ENCODE measurements at regions not wholly inside any gene's neighbourhood (a gene's known extent, or its start where the extent isn't known, plus 50 kb on each side); places are given as distances from the start of the nearest gene placed in this dataset.

- H2AFZ ChIP-seq (ENCODE audit: low read length): no peak overlapping the region
- H3K79me2 ChIP-seq (ENCODE audit: insufficient read depth, low read depth, low read length): no peaks in the 10 kb centered on the region
- no peak for DNase-seq (ENCODE audit: low spot score)
- H3K36me3 ChIP-seq (ENCODE audit: insufficient read depth, low read length): no peaks in the 10 kb centered on the region
- H3K9me2 ChIP-seq (ENCODE audit: insufficient read depth, low read length): no peaks in the 10 kb centered on the region
- H3K4me2 ChIP-seq (ENCODE audit: low read length): no peak overlapping the region
- H3K27ac ChIP-seq (ENCODE audit: low read depth, low read length, poor library complexity, severe bottlenecking): no peak overlapping the region
- no peaks in the 10 kb centered on the region for H3K9me3 ChIP-seq (ENCODE audit: low read length)
- BruUV-seq (replicated peaks): no TSS peak
- H4K20me1 ChIP-seq (ENCODE audit: insufficient read depth, low read length): no peaks in the 10 kb centered on the region
- ChIA-PET CTCF (ENCODE audit: unreplicated experiment) (no interaction called here), POLR2A (no interaction called here)
- intact Hi-C loops (cut with micrococcal nuclease; ENCODE audit: unreplicated experiment): no loop called here
- no peaks in the 10 kb centered on the region for H3K4me1 ChIP-seq (ENCODE audit: insufficient read depth, low read length, poor library complexity, severe bottlenecking)
- TF ChIP-seq, protein P1, sequence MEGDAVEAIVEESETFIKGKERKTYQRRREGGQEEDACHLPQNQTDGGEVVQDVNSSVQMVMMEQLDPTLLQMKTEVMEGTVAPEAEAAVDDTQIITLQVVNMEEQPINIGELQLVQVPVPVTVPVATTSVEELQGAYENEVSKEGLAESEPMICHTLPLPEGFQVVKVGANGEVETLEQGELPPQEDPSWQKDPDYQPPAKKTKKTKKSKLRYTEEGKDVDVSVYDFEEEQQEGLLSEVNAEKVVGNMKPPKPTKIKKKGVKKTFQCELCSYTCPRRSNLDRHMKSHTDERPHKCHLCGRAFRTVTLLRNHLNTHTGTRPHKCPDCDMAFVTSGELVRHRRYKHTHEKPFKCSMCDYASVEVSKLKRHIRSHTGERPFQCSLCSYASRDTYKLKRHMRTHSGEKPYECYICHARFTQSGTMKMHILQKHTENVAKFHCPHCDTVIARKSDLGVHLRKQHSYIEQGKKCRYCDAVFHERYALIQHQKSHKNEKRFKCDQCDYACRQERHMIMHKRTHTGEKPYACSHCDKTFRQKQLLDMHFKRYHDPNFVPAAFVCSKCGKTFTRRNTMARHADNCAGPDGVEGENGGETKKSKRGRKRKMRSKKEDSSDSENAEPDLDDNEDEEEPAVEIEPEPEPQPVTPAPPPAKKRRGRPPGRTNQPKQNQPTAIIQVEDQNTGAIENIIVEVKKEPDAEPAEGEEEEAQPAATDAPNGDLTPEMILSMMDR (conservative IDR thresholded peaks at IDR 0.05; ENCODE audit: low read length): no peak
- no peak for TF ChIP-seq EZH2phosphoT487 (IDR thresholded peaks at IDR 0.05; ENCODE audit: borderline replicate concordance, low read depth, low read length)
- H3K4me3 ChIP-seq (ENCODE audit: low read depth, low read length, poor library complexity, severe bottlenecking): no peak overlapping the region
Observed at GRCh38 chr5:170442921-170443320, 53.8 kb upstream of the KCNMB1 start.

GRCh38 chr5:170442391-170442790 lies 53.2 kb upstream of the KCNMB1 start:
- Histone ChIP-seq H3K4me1 (ENCODE audit: insufficient read depth, low read length, poor library complexity, severe bottlenecking) (no peaks in the 10 kb centered on the region), H3K4me3 (ENCODE audit: low read depth, low read length, poor library complexity, severe bottlenecking) (no peak overlapping the region), H3K36me3 (ENCODE audit: insufficient read depth, low read length) (no peaks in the 10 kb centered on the region), H3K27ac (ENCODE audit: low read depth, low read length, poor library complexity, severe bottlenecking) (no peak overlapping the region), H3K79me2 (ENCODE audit: insufficient read depth, low read depth, low read length) (no peaks in the 10 kb centered on the region), H2AFZ (ENCODE audit: low read length) (no peak overlapping the region), H3K4me2 (ENCODE audit: low read length) (no peak overlapping the region), H3K9me3 (ENCODE audit: low read length) (no peaks in the 10 kb centered on the region), H4K20me1 (ENCODE audit: insufficient read depth, low read length) (no peaks in the 10 kb centered on the region), H3K9me2 (ENCODE audit: insufficient read depth, low read length) (no peaks in the 10 kb centered on the region)
- BruUV-seq (replicated peaks): no TSS peak
- ChIA-PET CTCF (ENCODE audit: unreplicated experiment) (no interaction called here), POLR2A (interaction anchor here (0.5 kb wide), 1 partner anchor 328 kb away, joined by 4 read pairs; no protein-coding TSS in a partner anchor)
- intact Hi-C loops (cut with micrococcal nuclease; ENCODE audit: unreplicated experiment): no loop called here
- TF ChIP-seq EZH2phosphoT487 (IDR thresholded peaks at IDR 0.05; ENCODE audit: borderline replicate concordance, low read depth, low read length): no peak
- TF ChIP-seq, protein P1 (conservative IDR thresholded peaks at IDR 0.05; ENCODE audit: low read length): no peak
- DNase-seq (ENCODE audit: low spot score): no peak

GRCh38 chr5:170441393-170441784 lies 52.2 kb upstream of the KCNMB1 start:
- ChIA-PET CTCF (ENCODE audit: unreplicated experiment) (interaction anchor here (0.7 kb wide), 1 partner anchor 464 kb away, joined by 3 read pairs; no protein-coding TSS in a partner anchor), POLR2A (interaction anchor here (0.7 kb wide), 1 partner anchor 165 kb away, joined by 3 read pairs; no protein-coding TSS in a partner anchor)
- H3K4me3 ChIP-seq (ENCODE audit: low read depth, low read length, poor library complexity, severe bottlenecking): no peak overlapping the region
- H3K36me3 ChIP-seq (ENCODE audit: insufficient read depth, low read length): no peaks in the 10 kb centered on the region
- H4K20me1 ChIP-seq (ENCODE audit: insufficient read depth, low read length): no peaks in the 10 kb centered on the region
- H3K27ac ChIP-seq (ENCODE audit: low read depth, low read length, poor library complexity, severe bottlenecking): no peak overlapping the region
- H2AFZ ChIP-seq (ENCODE audit: low read length): no peak overlapping the region
- no peak overlapping the region for H3K4me2 ChIP-seq (ENCODE audit: low read length)
- H3K4me1 ChIP-seq (ENCODE audit: insufficient read depth, low read length, poor library complexity, severe bottlenecking): no peaks in the 10 kb centered on the region
- no TSS peak for BruUV-seq (replicated peaks)
- H3K9me3 ChIP-seq (ENCODE audit: low read length): no peaks in the 10 kb centered on the region
- DNase-seq (ENCODE audit: low spot score): no peak
- H3K79me2 ChIP-seq (ENCODE audit: insufficient read depth, low read depth, low read length): no peaks in the 10 kb centered on the region
- TF ChIP-seq, protein P1 (conservative IDR thresholded peaks at IDR 0.05; ENCODE audit: low read length): no peak
- TF ChIP-seq EZH2phosphoT487 (IDR thresholded peaks at IDR 0.05; ENCODE audit: borderline replicate concordance, low read depth, low read length): no peak
- H3K9me2 ChIP-seq (ENCODE audit: insufficient read depth, low read length): no peaks in the 10 kb centered on the region
- intact Hi-C loops (cut with micrococcal nuclease; ENCODE audit: unreplicated experiment): no loop called here

All from OCI-LY7 (cell line).